GM18511 (cell line): ENCODE measurements at regions not wholly inside any gene's neighbourhood (a gene's known extent, or its start where the extent isn't known, plus 50 kb on each side); places are given as distances from the start of the nearest gene placed in this dataset.
"Not testable (repeated sequence)": the region's sequence is repeated elsewhere in the genome, so short reads cannot be mapped to it uniquely, and the experiment has no call there.

ENCODE experiments used
- ATAC-seq: cut with Tn5 transposase; IDR thresholded peaks from one replicate; pipeline ENCODE4 v1.9.1; 2021; ENCODE audit warnings: mild to moderate bottlenecking, moderate library complexity; ENCODE audit not compliant: unreplicated experiment

- no peak for ATAC-seq
These were observed 491.0 kb upstream of the PIK3R1 start for GRCh38 chr5:67724412-67725135.

- no peak for ATAC-seq
These were observed 491.7 kb upstream of the PIK3R1 start for GRCh38 chr5:67723873-67724272.

- ATAC-seq, result not testable (repeated sequence)
These were observed 493.0 kb upstream of the PIK3R1 start for GRCh38 chr5:67722582-67722981.

DNA sequence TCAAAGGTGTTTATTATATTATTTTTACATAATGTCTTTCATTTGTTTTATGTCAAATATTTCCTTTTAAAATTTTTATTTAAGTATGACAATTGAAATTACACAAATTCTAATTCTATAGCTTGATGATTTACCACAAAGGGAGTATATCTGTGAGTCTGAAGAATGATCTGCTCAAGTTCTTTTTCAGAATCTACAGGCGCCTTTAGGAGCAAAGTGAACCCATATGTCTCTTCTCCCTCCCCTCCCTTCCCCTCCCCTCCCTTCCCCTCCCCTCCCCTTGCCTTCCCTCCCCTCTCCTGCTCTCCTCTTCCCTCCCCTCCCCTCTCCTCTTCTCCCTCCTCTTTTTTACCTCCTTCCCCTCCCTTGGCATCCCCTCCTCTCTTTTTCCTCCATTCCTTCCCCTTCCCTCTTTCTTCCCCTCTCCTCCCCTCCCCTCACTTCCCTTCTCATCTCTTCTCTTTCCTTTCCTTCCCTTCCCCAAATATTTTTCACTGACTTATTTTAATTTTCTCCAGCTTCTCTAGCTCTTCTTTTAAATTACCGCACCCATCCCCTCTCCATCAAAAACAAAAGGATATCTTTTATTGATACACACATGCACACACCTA is 495.3 kb upstream of the PIK3R1 start:
- ATAC-seq, result no peak

DNA sequence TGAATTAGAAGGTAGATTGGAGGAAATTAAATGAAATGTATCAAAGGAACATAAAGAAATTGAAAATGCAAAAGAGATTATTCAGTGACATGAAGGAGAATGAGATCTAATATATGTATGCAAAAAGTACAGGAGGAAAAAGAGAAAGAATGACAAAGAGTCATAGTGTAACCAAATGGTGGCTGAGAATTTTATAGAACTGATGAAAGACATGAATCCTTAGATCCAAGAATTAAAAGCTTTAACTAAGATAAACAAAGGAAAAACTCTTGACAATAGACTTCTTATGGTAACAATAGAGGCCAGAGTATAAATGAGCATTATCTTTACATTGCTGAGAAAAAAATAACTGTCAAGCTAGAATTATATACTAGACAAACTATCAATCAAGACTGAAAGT is 505.4 kb upstream of the CD180 start:
- ATAC-seq, result no peak

DNA sequence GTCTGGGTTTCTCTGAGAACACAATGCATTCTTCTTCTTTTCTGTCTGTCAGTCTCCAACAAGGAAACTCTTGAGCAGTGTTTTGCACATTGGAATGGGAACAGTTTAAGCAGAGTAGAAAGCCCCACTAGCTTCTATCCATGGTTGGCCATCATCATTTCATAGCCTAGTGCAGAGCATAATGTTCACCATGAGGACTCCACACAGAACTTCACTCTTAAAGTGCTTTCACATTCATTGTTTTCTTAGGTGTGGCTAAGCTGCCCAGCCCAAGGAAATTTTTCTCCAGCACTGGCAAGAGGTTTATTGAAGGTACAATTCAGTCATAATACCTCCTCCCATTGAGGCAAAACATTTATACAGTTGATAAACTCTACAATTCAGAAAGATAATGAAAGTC is 503.0 kb upstream of the CD180 start:
- ATAC-seq, result no peak

GRCh38 chr5:67696446-67696845 is 499.8 kb upstream of the CD180 start:
- ATAC-seq, result no peak

- ATAC-seq, result no peak
These were observed 498.8 kb upstream of the CD180 start for GRCh38 chr5:67695369-67695768.

DNA sequence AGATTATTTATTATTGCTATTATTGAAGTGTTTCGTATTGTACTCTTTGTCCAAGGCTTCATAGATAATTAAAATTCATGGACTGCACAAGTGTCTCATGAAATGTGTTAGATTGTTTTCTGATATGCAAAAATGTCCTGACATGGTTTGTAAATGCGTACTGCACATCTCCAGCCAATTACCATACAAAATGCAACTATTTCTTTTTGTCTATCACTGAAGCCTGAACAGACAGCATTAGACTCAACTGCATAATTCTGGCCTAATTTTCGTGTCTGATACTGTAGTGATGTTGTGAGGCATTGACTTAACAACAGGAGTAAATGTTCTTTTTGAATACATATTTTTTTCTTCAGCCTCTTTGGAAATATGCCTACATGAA is 498.2 kb upstream of the CD180 start:
- no peak for ATAC-seq

- no peak for ATAC-seq
These were observed 497.6 kb upstream of the CD180 start for GRCh38 chr5:67693956-67694809.

GRCh38 chr5:67686746-67687145 is 490.1 kb upstream of the CD180 start:
- ATAC-seq, result no peak

DNA sequence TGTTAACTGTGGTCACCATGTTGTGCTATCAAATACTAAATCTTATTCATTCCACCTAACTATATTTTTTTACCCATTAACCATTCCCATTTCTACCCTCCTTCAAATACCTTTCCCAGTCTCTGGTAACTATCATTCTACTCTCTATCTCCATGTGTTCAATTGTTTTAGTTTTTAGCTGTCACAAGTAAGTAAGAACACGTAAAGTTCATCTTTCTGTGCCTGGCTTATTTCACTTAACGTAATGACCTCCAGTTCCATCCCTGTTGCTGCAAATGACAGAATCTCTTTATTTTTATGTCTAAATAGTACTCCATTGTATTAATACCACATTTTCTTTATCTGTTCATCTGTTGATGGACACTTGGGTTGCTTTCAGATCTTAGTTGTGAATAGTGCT is 485.1 kb upstream of the CD180 start:
- no peak for ATAC-seq

- no peak for ATAC-seq
These were observed 483.5 kb upstream of the CD180 start for GRCh38 chr5:67680099-67680498.

GRCh38 chr5:67679184-67679841 is 482.7 kb upstream of the CD180 start:
- no peak for ATAC-seq

- ATAC-seq, result no peak
These were observed 482.0 kb upstream of the CD180 start for GRCh38 chr5:67678594-67678993.

DNA sequence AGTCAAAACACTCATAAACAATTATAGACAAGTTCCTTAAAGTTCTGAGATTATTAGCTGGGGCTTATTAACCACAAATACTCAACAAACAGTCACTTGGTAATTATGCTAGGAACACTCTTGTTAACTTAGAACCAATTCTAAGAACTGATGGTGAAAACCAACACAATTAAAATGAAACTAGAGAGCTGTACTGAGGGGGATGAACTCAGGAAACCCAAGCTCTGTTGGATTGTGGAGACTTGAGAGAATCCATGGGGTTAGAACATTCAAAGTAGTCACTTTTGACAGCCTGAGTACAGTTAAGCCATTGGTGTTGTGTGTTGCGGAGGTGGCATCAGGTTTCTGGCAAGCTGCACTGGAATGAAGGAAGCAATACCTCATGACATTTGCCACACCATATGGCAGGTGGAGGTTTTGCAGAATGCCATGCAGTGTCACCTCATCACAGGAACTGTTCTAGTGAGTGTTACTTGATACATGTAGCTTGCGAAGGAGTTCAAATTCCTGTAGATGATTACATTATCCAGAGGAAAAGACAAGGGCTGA is 480.9 kb upstream of the CD180 start:
- ATAC-seq, result no peak

DNA sequence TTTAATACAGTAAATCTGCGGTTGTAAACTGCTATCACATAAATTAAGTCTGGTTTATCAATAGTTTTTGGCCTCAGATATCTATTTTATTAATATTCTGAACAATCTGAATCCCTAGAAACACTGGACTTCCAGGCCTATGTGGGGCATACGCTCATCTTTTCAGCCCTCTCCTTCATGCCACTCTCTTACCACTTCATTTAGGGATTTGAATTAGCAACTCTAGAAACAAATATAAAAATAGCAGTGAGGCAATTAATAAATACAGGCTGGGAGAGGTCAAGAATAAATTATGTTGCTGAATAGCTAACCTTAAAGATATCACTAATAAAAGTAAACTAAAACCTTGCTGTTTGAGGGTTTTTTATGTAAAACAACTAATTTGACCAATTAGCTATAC is 480.3 kb upstream of the CD180 start:
- ATAC-seq, result no peak

DNA sequence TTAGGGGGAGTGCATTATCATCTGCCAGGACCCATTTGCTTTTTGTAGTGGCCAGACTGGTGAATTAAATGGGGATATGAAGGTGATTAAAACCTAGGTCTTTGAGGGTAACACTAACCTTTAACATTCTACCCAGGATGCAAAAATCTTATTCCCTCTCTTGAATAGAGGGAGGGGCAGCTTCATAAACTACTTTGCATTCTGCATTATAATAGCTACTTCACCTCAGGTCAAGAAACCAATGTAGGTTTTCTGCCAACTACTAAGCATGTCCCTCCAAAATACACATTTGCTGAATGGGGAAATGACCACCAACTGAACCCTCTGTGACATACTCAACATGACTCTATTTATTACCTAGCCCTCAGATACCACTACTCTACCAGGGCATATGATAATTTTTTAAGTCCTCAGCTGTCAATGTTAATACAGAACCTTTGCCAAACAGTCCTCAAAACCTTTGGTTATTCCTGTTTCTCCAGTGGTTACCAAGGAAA is 477.6 kb upstream of the CD180 start:
- ATAC-seq, result no peak

DNA sequence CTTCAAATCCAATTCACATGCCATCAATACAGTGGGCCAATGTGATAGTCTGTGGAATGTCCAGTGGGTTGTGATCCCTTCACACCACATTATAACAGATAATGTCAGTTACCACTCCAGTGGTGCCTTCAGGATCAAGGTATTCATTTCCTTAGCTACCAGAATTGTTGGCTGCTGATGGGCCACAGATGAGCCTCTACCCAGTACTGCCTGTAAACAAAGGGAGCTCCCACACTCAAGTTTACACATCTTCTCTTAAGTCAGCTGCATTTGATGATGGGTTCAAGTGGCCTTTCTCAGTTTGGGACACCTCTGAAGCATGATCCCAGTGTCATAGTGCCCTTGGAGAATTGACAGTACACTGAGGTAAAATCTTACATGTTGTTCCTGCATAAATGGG is 477.0 kb upstream of the CD180 start:
- no peak for ATAC-seq

DNA sequence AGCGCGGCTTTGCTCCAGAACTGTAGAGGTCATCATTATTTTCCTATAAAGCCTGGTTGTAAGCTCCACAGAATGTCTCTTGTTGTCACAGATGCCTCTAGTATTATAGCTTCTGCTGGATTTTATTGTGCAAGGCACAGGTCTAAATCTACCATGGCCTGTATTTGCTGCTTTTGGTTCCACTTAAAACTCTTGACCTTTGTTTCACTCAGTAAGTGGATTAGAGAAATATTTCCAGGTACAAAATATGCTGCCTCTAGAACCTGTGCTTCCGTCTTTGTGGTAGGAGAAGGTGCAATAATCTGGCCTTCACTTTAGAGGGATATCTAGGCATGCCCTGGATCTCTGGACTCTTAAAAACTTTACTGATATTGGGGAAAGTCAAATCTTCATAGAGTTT is 476.6 kb upstream of the CD180 start:
- ATAC-seq, result no peak

DNA sequence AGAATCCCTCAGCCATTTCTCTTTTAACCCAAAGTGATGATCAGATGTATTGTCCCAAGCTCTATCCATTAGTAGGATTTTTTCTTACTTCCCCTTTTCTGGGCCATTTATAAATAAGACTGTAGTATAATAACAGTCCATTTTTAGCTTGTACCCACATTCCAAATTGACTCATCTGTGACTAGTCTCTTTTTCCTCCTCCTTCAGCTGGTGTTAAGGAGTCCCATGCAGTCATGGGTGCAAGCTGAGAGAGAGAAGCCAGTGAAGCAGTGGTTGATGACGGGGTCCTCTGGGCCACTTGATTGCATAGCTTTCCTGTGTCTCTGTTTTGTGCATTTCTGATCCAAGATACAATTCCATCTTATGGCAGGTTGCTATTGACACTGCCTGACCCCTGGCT is 476.0 kb upstream of the CD180 start:
- no peak for ATAC-seq
